ENCODE measurements at regions not wholly inside any gene's neighbourhood (a gene's known extent, or its start where the extent isn't known, plus 50 kb on each side); places are given as distances from the start of the nearest gene placed in this dataset.
A peak's percentile ranks its signal among the peaks of the same experiment; 100 is the strongest.

DNA sequence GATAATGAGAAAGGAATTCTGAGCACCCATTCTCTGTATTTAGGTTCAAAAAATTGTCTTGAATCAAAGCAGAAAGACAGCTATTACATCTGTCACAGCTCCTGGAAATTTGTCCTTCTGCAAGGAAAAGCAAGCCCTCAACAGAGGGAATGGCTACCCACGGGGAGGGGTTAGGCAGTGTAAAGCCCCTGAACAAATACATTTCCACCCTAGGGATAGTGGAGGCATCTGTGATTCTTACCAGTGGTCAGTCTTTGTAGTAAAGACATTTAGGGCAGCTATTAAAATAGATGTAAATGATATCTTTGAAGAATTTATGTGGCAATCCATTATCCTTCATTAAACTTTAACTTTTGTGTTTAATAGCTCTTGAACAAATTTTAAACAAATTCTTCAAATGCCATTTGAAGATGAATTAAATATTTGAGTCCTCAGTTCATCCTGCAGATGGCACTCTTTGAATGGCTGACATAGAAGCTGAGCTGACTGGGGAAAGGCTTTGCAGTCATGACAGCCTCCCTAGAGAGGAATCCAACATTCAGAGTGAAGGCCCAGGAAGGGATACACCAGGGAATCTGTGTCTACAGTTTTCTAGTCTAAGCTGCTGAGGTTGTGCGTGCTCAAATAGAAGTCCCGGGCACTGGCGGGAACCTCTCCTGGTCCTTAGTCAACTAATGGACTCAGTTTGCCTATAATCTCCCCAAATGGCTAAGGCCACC is 359.7 kb upstream of the ROPN1 start:
- Histone ChIP-seq H3K9me3 (ENCODE audit: control insufficient read depth, insufficient read depth, low read depth, low read length) (no peaks in the 10 kb centered on the region), H3K27ac (ENCODE audit: insufficient read depth, low read length) (no peak overlapping the region), H3K4me3 (replicated peaks in 1 of 4; ENCODE audit: control extremely low read depth in 1 of 4, insufficient read depth in 1 of 4, low read depth in 3 of 4, low read length in 4 of 4) (no peak overlapping the region), H3K36me3 (ENCODE audit: control insufficient read depth, insufficient read depth, low read length) (no peaks in the 10 kb centered on the region), H3K79me2 (ENCODE audit: control insufficient read depth, insufficient read depth, low read length) (no peaks in the 10 kb centered on the region), H3K9ac (ENCODE audit: insufficient read depth, low read length) (no peak overlapping the region), H4K20me1 (ENCODE audit: control insufficient read depth, extremely low read depth, insufficient read depth, low read length) (no peaks in the 10 kb centered on the region), H3K4me2 (ENCODE audit: extremely low read depth, insufficient read depth, low read length) (no peak overlapping the region), H2AFZ (ENCODE audit: low read length) (no peak overlapping the region), H3K27me3 (ENCODE audit: control insufficient read depth, insufficient read depth, low read length) (no peaks in the 10 kb centered on the region), H3K4me1 (ENCODE audit: control insufficient read depth, extremely low read depth, insufficient read depth, low read length) (no peaks in the 10 kb centered on the region)
- peak; percentile 68 to 80 for DNase-seq (ENCODE audit: low read depth in 2 of 2)
- TF ChIP-seq EZH2 (IDR thresholded peaks at IDR 0.05; ENCODE audit: low read length, missing control alignments) (no peak), CTCF (conservative IDR thresholded peaks at IDR 0.05 in 1 of 2, IDR thresholded peaks at IDR 0.05 in 1 of 2; ENCODE audit: low read depth in 1 of 2, low read length in 2 of 2) (peak; percentile 56 to 64)

- Histone ChIP-seq H3K4me1 (ENCODE audit: control insufficient read depth, extremely low read depth, insufficient read depth, low read length) (no peaks in the 10 kb centered on the region), H3K9ac (ENCODE audit: insufficient read depth, low read length) (no peak overlapping the region), H3K27ac (ENCODE audit: insufficient read depth, low read length) (no peak overlapping the region), H3K36me3 (ENCODE audit: control insufficient read depth, insufficient read depth, low read length) (no peaks in the 10 kb centered on the region), H3K4me2 (ENCODE audit: extremely low read depth, insufficient read depth, low read length) (no peak overlapping the region), H2AFZ (ENCODE audit: low read length) (no peak overlapping the region), H3K4me3 (replicated peaks in 1 of 4; ENCODE audit: control extremely low read depth in 1 of 4, insufficient read depth in 1 of 4, low read depth in 3 of 4, low read length in 4 of 4) (no peak overlapping the region), H3K79me2 (ENCODE audit: control insufficient read depth, insufficient read depth, low read length) (no peaks in the 10 kb centered on the region), H3K9me3 (ENCODE audit: control insufficient read depth, insufficient read depth, low read depth, low read length) (no peaks in the 10 kb centered on the region), H3K27me3 (ENCODE audit: control insufficient read depth, insufficient read depth, low read length) (no peaks in the 10 kb centered on the region), H4K20me1 (ENCODE audit: control insufficient read depth, extremely low read depth, insufficient read depth, low read length) (no peaks in the 10 kb centered on the region)
- peak in 1 of 2 donors; percentile 11 for DNase-seq (ENCODE audit: low read depth in 2 of 2)
- TF ChIP-seq EZH2 (IDR thresholded peaks at IDR 0.05; ENCODE audit: low read length, missing control alignments): no peak
- TF ChIP-seq CTCF (conservative IDR thresholded peaks at IDR 0.05 in 1 of 2, IDR thresholded peaks at IDR 0.05 in 1 of 2; ENCODE audit: low read depth in 1 of 2, low read length in 2 of 2): no peak
Observed at GRCh38 chr3:124352149-124352539, 360.2 kb upstream of the ROPN1 start.

DNA sequence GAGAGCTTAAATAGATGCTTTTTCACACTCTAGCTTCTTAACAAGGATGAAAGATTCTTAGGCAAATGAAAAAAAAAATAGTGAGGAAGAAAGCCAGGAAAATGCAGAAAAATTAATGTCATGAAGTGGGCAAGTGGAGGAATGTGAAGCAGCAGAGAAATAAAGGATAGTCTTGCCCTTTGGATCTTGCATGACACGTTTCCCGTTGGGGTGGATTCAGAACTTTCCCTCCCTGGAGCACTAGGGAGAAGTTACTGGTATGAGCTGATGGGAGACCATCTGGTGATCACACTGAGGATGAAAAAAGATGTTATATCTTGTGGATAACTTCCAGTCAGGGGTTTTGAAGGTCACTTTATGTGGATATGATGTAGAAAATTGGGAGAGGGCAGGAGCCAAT is 361.8 kb upstream of the ROPN1 start:
- no peak overlapping the region for H3K4me3 ChIP-seq (replicated peaks in 1 of 4; ENCODE audit: control extremely low read depth in 1 of 4, insufficient read depth in 1 of 4, low read depth in 3 of 4, low read length in 4 of 4)
- no peak overlapping the region for H3K27ac ChIP-seq (ENCODE audit: insufficient read depth, low read length)
- H3K36me3 ChIP-seq (ENCODE audit: control insufficient read depth, insufficient read depth, low read length): no peaks in the 10 kb centered on the region
- no peaks in the 10 kb centered on the region for H4K20me1 ChIP-seq (ENCODE audit: control insufficient read depth, extremely low read depth, insufficient read depth, low read length)
- no peak overlapping the region for H3K9ac ChIP-seq (ENCODE audit: insufficient read depth, low read length)
- no peaks in the 10 kb centered on the region for H3K4me1 ChIP-seq (ENCODE audit: control insufficient read depth, extremely low read depth, insufficient read depth, low read length)
- no peaks in the 10 kb centered on the region for H3K79me2 ChIP-seq (ENCODE audit: control insufficient read depth, insufficient read depth, low read length)
- H2AFZ ChIP-seq (ENCODE audit: low read length): no peak overlapping the region
- no peak for TF ChIP-seq CTCF (conservative IDR thresholded peaks at IDR 0.05 in 1 of 2, IDR thresholded peaks at IDR 0.05 in 1 of 2; ENCODE audit: low read depth in 1 of 2, low read length in 2 of 2)
- TF ChIP-seq EZH2 (IDR thresholded peaks at IDR 0.05; ENCODE audit: low read length, missing control alignments): no peak
- no peak overlapping the region for H3K4me2 ChIP-seq (ENCODE audit: extremely low read depth, insufficient read depth, low read length)
- no peaks in the 10 kb centered on the region for H3K27me3 ChIP-seq (ENCODE audit: control insufficient read depth, insufficient read depth, low read length)
- no peaks in the 10 kb centered on the region for H3K9me3 ChIP-seq (ENCODE audit: control insufficient read depth, insufficient read depth, low read depth, low read length)
- no peak for DNase-seq (ENCODE audit: low read depth in 2 of 2)

Measured in fibroblast of lung (primary cell).